CD4-positive, alpha-beta T cell (primary cell): ENCODE measurements at regions not wholly inside any gene's neighbourhood (a gene's known extent, or its start where the extent isn't known, plus 50 kb on each side); places are given as distances from the start of the nearest gene placed in this dataset.

Experiments used
- ATAC-seq: fragments of 200-7000 bp; cut with Tn5 transposase; one replicate; pipeline ENCODE4 v1.10.0; 2022; ENCODE audit warnings: mild to moderate bottlenecking; ENCODE audit not compliant: poor library complexity
- CTCF ChIA-PET: fragments of 350-600 bp; sonication (Branson Sonifier 250); formaldehyde crosslinking; loops from one replicate; lab custom pipeline; 2021; ENCODE audit warnings: antibody characterized with exemption, inconsistent platforms; lab: Charles Lee
- POLR2A ChIA-PET: fragments of 350-600 bp; sonication (Branson Sonifier 250); formaldehyde crosslinking; loops from one replicate; lab custom pipeline; 2021; ENCODE audit warnings: antibody characterized with exemption, inconsistent platforms; lab: Charles Lee
- DNase-seq, 14 experiments: peaks; one replicate each; pipeline ENCODE4 v3.0.0-alpha.2; 2013 to 2020; ENCODE audit warnings: mixed read lengths in 2 of 14
- H3K27ac ChIP-seq, 2 donors: one replicate each; pipeline versions ENCODE4 v1.5.1 to v1.7.0; 2013; ENCODE audit warnings: low read length in 2 of 2, low read depth in 1 of 2, mild to moderate bottlenecking in 1 of 2
- H3K27me3 ChIP-seq, 2 experiments: 1 replicate in 1 of 2; 2 replicates in 1 of 2; pipeline versions ENCODE4 v1.6.1 to v1.7.0; 2013; ENCODE audit warnings: low read length in 2 of 2, control low read depth in 1 of 2, mild to moderate bottlenecking in 1 of 2, moderate library complexity in 1 of 2; ENCODE audit not compliant: insufficient read depth in 2 of 2, control insufficient read depth in 1 of 2
- H3K36me3 ChIP-seq: one replicate; pipeline ENCODE4 v1.6.1; 2013; ENCODE audit warnings: low read length, control low read depth; ENCODE audit not compliant: insufficient read depth
- H3K4me1 ChIP-seq: one replicate; pipeline ENCODE4 v1.6.1; 2013; ENCODE audit warnings: low read length, control low read depth; ENCODE audit not compliant: insufficient read depth
- H3K4me3 ChIP-seq: one replicate; pipeline ENCODE4 v1.5.1; 2013; ENCODE audit warnings: mild to moderate bottlenecking, low read length, moderate library complexity
- H3K9me3 ChIP-seq, 2 experiments: 1 replicate in 1 of 2; 2 replicates in 1 of 2; pipeline versions ENCODE4 v1.6.1 to v1.7.0; 2013; ENCODE audit warnings: low read length in 2 of 2, mild to moderate bottlenecking in 2 of 2, control low read depth in 1 of 2, moderate library complexity in 1 of 2; ENCODE audit not compliant: control insufficient read depth in 1 of 2, insufficient read depth in 1 of 2
- H3K27ac Mint-ChIP-seq: one replicate; pipeline ENCODE4 v1.8.0; 2020; ENCODE audit warnings: mixed read lengths
- H3K27me3 Mint-ChIP-seq: one replicate; pipeline ENCODE4 v1.8.0; 2021; ENCODE audit warnings: mixed read lengths
- H3K36me3 Mint-ChIP-seq: one replicate; pipeline ENCODE4 v1.8.0; 2021; ENCODE audit warnings: low read depth, mixed read lengths
- H3K4me1 Mint-ChIP-seq: one replicate; pipeline ENCODE4 v1.8.0; 2021; ENCODE audit warnings: low read depth, mixed read lengths
- H3K4me3 Mint-ChIP-seq: one replicate; pipeline ENCODE4 v1.8.0; 2020; ENCODE audit warnings: mild to moderate bottlenecking, mixed read lengths
- H3K9me3 Mint-ChIP-seq: one replicate; pipeline ENCODE4 v1.8.0; 2020; ENCODE audit warnings: mixed read lengths
- CTCF ChIP-seq: fragments of 200-600 bp; IDR thresholded peaks from one replicate; pipeline ENCODE4 v1.8.0; 2022; ENCODE audit warnings: antibody characterized with exemption, mild to moderate bottlenecking
- intact Hi-C, 2 experiments: fragments of 100-400 bp; cut with DNase I in 1 of 2; cut with micrococcal nuclease in 1 of 2; formaldehyde crosslinking; loops; one replicate each; pipeline versions ENCODE4 v1.15.1 to v1.9.0; 2023 to 2025; cut with DNase I, micrococcal nuclease

GRCh38 chr13:53264751-53265385 is 236.3 kb downstream of the OLFM4 start:
- Histone ChIP-seq H3K4me1 (no peaks in the 10 kb centered on the region), H3K36me3 (no peaks in the 10 kb centered on the region), H3K4me3 (no peak overlapping the region), H3K9me3 (no peaks in the 10 kb centered on the region), H3K27me3 (no peaks in the 10 kb centered on the region), H3K27ac (no peak overlapping the region)
- no peak overlapping the region for H3K27ac Mint-ChIP-seq
- H3K36me3 Mint-ChIP-seq = no peaks in the 10 kb centered on the region
- no peaks in the 10 kb centered on the region for H3K4me1 Mint-ChIP-seq
- intact Hi-C loops = no loop called here
- no peak for ATAC-seq
- DNase-seq = no peak
- no peak overlapping the region for H3K4me3 Mint-ChIP-seq
- peaks cover 6% of the 10 kb centered on the region for H3K9me3 Mint-ChIP-seq
- ChIA-PET POLR2A (no interaction called here), CTCF (no interaction called here)
- H3K27me3 Mint-ChIP-seq = peaks cover 13% of the 10 kb centered on the region
- TF ChIP-seq CTCF = no peak

- Histone ChIP-seq H3K27me3 (no peaks in the 10 kb centered on the region), H3K4me3 (no peak overlapping the region), H3K27ac (no peak overlapping the region), H3K9me3 (no peaks in the 10 kb centered on the region), H3K36me3 (no peaks in the 10 kb centered on the region), H3K4me1 (no peaks in the 10 kb centered on the region)
- H3K4me3 Mint-ChIP-seq = no peak overlapping the region
- H3K27ac Mint-ChIP-seq = no peak overlapping the region
- ChIA-PET POLR2A (no interaction called here), CTCF (no interaction called here)
- ATAC-seq (no peak), DNase-seq (no peak)
- intact Hi-C loops = no loop called here
- H3K27me3 Mint-ChIP-seq = peaks cover 8% of the 10 kb centered on the region
- peaks cover 6% of the 10 kb centered on the region for H3K9me3 Mint-ChIP-seq
- H3K4me1 Mint-ChIP-seq = no peaks in the 10 kb centered on the region
- TF ChIP-seq CTCF = no peak
- H3K36me3 Mint-ChIP-seq = no peaks in the 10 kb centered on the region
Measured at GRCh38 chr13:53266757-53267156, 238.1 kb downstream of the OLFM4 start.

GRCh38 chr13:53269634-53270033 is 241.0 kb downstream of the OLFM4 start:
- Histone ChIP-seq H3K27me3 (no peaks in the 10 kb centered on the region), H3K4me3 (no peak overlapping the region), H3K9me3 (no peaks in the 10 kb centered on the region), H3K4me1 (no peaks in the 10 kb centered on the region), H3K27ac (no peak overlapping the region), H3K36me3 (no peaks in the 10 kb centered on the region)
- ATAC-seq (no peak), DNase-seq (no peak)
- no peaks in the 10 kb centered on the region for H3K36me3 Mint-ChIP-seq
- no peak for TF ChIP-seq CTCF
- H3K4me1 Mint-ChIP-seq = no peaks in the 10 kb centered on the region
- POLR2A ChIA-PET = no interaction called here
- H3K4me3 Mint-ChIP-seq = no peak overlapping the region
- CTCF ChIA-PET = no interaction called here
- H3K27me3 Mint-ChIP-seq = no peaks in the 10 kb centered on the region
- no peak overlapping the region for H3K27ac Mint-ChIP-seq
- intact Hi-C loops = no loop called here
- peaks cover 4% of the 10 kb centered on the region for H3K9me3 Mint-ChIP-seq
